Naive B cell (primary cell): ENCODE measurements at regions not wholly inside any gene's neighbourhood (a gene's known extent, or its start where the extent isn't known, plus 50 kb on each side); places are given as distances from the start of the nearest gene placed in this dataset.
A peak's percentile ranks its signal among the peaks of the same experiment; 100 is the strongest.

Source experiments
- ATAC-seq, 2 donors: fragments of 150-1000 bp; cut with Tn5 transposase; 2 replicates each; pipeline ENCODE4 v1.10.0; 2021; ENCODE audit warnings: low read depth in 2 of 2, mild to moderate bottlenecking in 2 of 2, moderate library complexity in 2 of 2
- DNase-seq: peaks from one replicate; pipeline ENCODE4 v3.0.0; 2022
- H3K27ac Mint-ChIP-seq, 6 donors: one replicate each; pipeline ENCODE4 v1.8.0; 2020 to 2022; ENCODE audit warnings: mild to moderate bottlenecking in 6 of 6, mixed read lengths in 6 of 6, moderate library complexity in 5 of 6, inconsistent platforms in 2 of 6
- H3K27me3 Mint-ChIP-seq, 3 donors: one replicate each; pipeline ENCODE4 v1.8.0; 2021 to 2022; ENCODE audit warnings: mixed read lengths in 3 of 3, mild to moderate bottlenecking in 1 of 3
- H3K36me3 Mint-ChIP-seq, 2 donors: one replicate each; pipeline ENCODE4 v1.8.0; 2020 to 2022; ENCODE audit warnings: mixed read lengths in 2 of 2, inconsistent platforms in 1 of 2, mild to moderate bottlenecking in 1 of 2
- H3K4me1 Mint-ChIP-seq, 3 donors: one replicate each; pipeline ENCODE4 v1.8.0; 2020 to 2022; ENCODE audit warnings: mixed read lengths in 3 of 3, inconsistent platforms in 1 of 3, mild to moderate bottlenecking in 1 of 3, moderate library complexity in 1 of 3
- H3K4me3 Mint-ChIP-seq, 8 donors: one replicate each; pipeline ENCODE4 v1.8.0; 2020 to 2022; ENCODE audit warnings: mild to moderate bottlenecking in 8 of 8, mixed read lengths in 8 of 8, moderate library complexity in 8 of 8, inconsistent platforms in 2 of 8
- H3K9me3 Mint-ChIP-seq, 7 donors: one replicate each; pipeline ENCODE4 v1.8.0; 2020 to 2022; ENCODE audit warnings: mixed read lengths in 7 of 7, mild to moderate bottlenecking in 5 of 7, inconsistent platforms in 2 of 7, moderate library complexity in 1 of 7

GRCh38 chr11:80636999-80637398 is 1196.2 kb upstream of the TENM4 start:
- no peaks in the 10 kb centered on the region for H3K27me3 Mint-ChIP-seq
- no peak overlapping the region for H3K4me3 Mint-ChIP-seq
- H3K36me3 Mint-ChIP-seq: no peaks in the 10 kb centered on the region
- no peak for DNase-seq
- no peaks in the 10 kb centered on the region for H3K4me1 Mint-ChIP-seq
- no peak for ATAC-seq
- no peak overlapping the region for H3K27ac Mint-ChIP-seq
- H3K9me3 Mint-ChIP-seq: peaks cover 0 to 11% (median 5%) of the 10 kb centered on the region in 7 donors

DNA sequence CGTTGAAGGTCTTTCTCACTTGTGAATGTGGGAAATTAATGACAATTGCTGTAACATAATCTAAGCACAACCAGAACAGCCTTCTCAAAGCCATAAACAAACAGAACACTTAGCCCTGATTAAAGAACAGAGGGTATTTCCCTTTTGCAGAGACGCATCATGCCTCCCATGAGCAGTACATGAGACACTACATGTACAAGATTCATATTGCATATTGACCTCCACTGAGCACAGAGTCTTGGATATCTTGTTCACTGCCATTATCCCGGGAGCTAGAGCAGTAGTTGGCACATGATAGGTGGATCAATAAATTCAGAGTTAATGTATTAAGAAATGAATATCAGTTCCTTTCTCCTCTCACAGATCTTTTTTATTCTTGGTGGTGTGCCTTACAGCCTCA is 1194.3 kb upstream of the TENM4 start:
- no peak overlapping the region for H3K27ac Mint-ChIP-seq
- H3K4me3 Mint-ChIP-seq: no peak overlapping the region
- ATAC-seq: no peak
- no peaks in the 10 kb centered on the region for H3K36me3 Mint-ChIP-seq
- H3K4me1 Mint-ChIP-seq: no peaks in the 10 kb centered on the region
- no peaks in the 10 kb centered on the region for H3K27me3 Mint-ChIP-seq
- H3K9me3 Mint-ChIP-seq: peaks cover 0 to 11% (median 1%) of the 10 kb centered on the region in 7 donors
- DNase-seq: no peak

DNA sequence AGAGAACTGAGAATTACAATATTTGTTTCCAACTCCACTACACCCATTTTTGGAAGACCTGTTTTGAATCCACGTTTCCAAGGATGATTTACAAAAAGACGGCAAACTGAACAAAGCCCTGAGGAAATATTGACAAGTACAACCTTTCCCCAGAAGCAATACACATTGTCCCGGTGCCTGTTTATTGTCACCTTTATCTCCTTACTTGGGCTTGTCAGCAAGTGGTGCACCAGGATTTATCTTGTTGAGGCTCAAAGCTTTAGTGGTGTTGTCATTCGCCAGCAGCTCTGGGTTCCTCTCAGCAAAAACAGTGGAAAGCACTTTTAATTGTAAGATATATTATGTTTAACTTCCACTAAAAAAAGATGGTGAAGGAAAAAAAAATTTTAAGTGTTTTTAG is 1191.9 kb upstream of the TENM4 start:
- Mint-ChIP-seq H3K9me3 (peaks cover 0 to 1% (median 0%) of the 10 kb centered on the region in 7 donors), H3K36me3 (no peaks in the 10 kb centered on the region), H3K27ac (no peak overlapping the region), H3K4me3 (no peak overlapping the region), H3K27me3 (no peaks in the 10 kb centered on the region), H3K4me1 (no peaks in the 10 kb centered on the region)
- DNase-seq: no peak
- ATAC-seq: no peak

- Mint-ChIP-seq H3K36me3 (no peaks in the 10 kb centered on the region), H3K4me3 (no peak overlapping the region)
- ATAC-seq: no peak
Measured at GRCh38 chr11:80632156-80632555, 1191.3 kb upstream of the TENM4 start.

DNA sequence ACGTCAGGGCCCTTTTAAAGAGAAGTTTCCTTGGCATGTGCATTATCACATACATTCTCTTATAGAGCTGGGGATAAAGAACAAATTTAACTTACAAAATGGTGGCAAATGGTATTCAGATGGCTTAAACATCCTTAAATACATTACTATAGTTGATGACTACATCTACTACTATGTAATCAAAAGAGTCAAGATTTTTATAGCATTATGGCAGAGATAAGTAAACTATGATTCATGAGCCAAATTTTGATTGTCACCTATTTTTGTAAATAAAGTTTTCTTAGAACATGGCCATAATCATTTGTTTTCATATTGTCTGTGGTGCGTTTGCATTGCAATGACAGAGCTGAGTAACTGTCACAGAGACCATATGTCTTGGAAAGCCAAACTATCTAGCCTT is 1188.6 kb upstream of the TENM4 start:
- peaks cover 0 to 5% (median 0%) of the 10 kb centered on the region in 7 donors for H3K9me3 Mint-ChIP-seq
- H3K27ac Mint-ChIP-seq: no peak overlapping the region
- H3K36me3 Mint-ChIP-seq: no peaks in the 10 kb centered on the region
- no peak overlapping the region for H3K4me3 Mint-ChIP-seq
- H3K27me3 Mint-ChIP-seq: no peaks in the 10 kb centered on the region
- DNase-seq (no peak), ATAC-seq (no peak)
- no peaks in the 10 kb centered on the region for H3K4me1 Mint-ChIP-seq

More at GRCh38 chr11:80632156-80632555, 1191.3 kb upstream of the TENM4 start:
- H3K4me1 Mint-ChIP-seq: no peaks in the 10 kb centered on the region
- H3K9me3 Mint-ChIP-seq: peaks cover 0 to 1% (median 0%) of the 10 kb centered on the region in 7 donors
- DNase-seq: no peak
- no peaks in the 10 kb centered on the region for H3K27me3 Mint-ChIP-seq
- H3K27ac Mint-ChIP-seq: no peak overlapping the region

GRCh38 chr11:80627364-80627763 is 1186.5 kb upstream of the TENM4 start:
- no peaks in the 10 kb centered on the region for H3K27me3 Mint-ChIP-seq
- no peaks in the 10 kb centered on the region for H3K4me1 Mint-ChIP-seq
- DNase-seq: no peak
- ATAC-seq: no peak
- H3K36me3 Mint-ChIP-seq: no peaks in the 10 kb centered on the region
- H3K4me3 Mint-ChIP-seq: no peak overlapping the region
- H3K9me3 Mint-ChIP-seq: peaks cover 0 to 5% (median 1%) of the 10 kb centered on the region in 7 donors
- no peak overlapping the region for H3K27ac Mint-ChIP-seq

DNA sequence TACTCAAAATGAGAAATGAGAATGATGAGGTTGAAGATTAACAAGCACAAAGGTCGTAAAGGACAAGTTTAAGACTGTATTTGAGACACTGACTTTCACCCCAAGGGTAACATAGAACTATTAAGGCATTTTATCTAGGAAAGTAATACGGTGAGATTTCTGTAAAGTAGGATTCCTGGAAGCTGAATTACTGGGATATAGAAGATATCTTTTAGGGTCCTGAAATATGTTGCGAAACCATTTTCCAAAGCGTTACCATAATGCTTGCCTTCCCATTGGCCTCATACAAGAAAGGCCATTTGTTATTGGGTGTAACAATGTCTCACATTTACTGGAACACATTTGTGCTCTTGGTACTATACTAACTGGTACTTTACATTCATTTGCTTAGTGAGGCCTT is 1185.9 kb upstream of the TENM4 start:
- no peak for ATAC-seq
- Mint-ChIP-seq H3K9me3 (peaks cover 0 to 5% (median 1%) of the 10 kb centered on the region in 7 donors), H3K4me1 (no peaks in the 10 kb centered on the region), H3K36me3 (no peaks in the 10 kb centered on the region), H3K27ac (no peak overlapping the region), H3K27me3 (no peaks in the 10 kb centered on the region), H3K4me3 (no peak overlapping the region)
- DNase-seq: no peak

GRCh38 chr11:80625563-80625962 is 1184.7 kb upstream of the TENM4 start:
- Mint-ChIP-seq H3K36me3 (no peaks in the 10 kb centered on the region), H3K27me3 (no peaks in the 10 kb centered on the region), H3K27ac (no peak overlapping the region), H3K4me1 (no peaks in the 10 kb centered on the region), H3K4me3 (no peak overlapping the region), H3K9me3 (peaks cover 0 to 5% (median 1%) of the 10 kb centered on the region in 7 donors)
- no peak for DNase-seq
- ATAC-seq: no peak

- DNase-seq (no peak), ATAC-seq (no peak)
- H3K27ac Mint-ChIP-seq: no peak overlapping the region
- no peak overlapping the region for H3K4me3 Mint-ChIP-seq
- H3K4me1 Mint-ChIP-seq: no peaks in the 10 kb centered on the region
- H3K36me3 Mint-ChIP-seq: no peaks in the 10 kb centered on the region
- peaks cover 0 to 7% (median 1%) of the 10 kb centered on the region in 7 donors for H3K9me3 Mint-ChIP-seq
- no peaks in the 10 kb centered on the region for H3K27me3 Mint-ChIP-seq
Measured at GRCh38 chr11:80621871-80622270, 1181.0 kb upstream of the TENM4 start.

- Mint-ChIP-seq H3K4me3 (no peak overlapping the region), H3K27me3 (no peaks in the 10 kb centered on the region), H3K9me3 (peaks cover 0 to 8% (median 0%) of the 10 kb centered on the region in 7 donors)
Measured at GRCh38 chr11:80620867-80621266, 1180.0 kb upstream of the TENM4 start.

DNA sequence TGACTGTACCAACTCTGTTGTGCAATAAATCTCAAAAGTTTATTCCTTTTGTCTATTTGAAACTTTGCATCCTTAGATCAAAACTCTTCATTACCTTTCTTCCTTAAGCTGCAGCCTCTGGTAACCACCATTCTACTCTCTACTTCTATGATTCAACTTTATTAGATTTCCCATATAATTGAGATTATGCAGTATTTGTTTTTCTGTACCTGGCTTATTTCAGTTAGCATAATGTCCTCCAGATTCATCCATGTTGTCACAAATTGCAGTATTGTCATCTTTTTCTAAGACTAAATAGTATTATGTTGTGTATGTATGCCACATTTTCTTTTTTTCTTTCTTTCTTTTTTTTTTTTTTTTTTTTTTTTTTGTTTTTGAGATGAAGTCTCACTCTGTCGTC is 1176.3 kb upstream of the TENM4 start:
- ATAC-seq (no peak), DNase-seq (no peak)
- H3K9me3 Mint-ChIP-seq: peaks cover 0 to 11% (median 2%) of the 10 kb centered on the region in 7 donors
- H3K27ac Mint-ChIP-seq: no peak overlapping the region
- H3K27me3 Mint-ChIP-seq: no peaks in the 10 kb centered on the region
- no peak overlapping the region for H3K4me3 Mint-ChIP-seq
- H3K36me3 Mint-ChIP-seq: no peaks in the 10 kb centered on the region
- no peaks in the 10 kb centered on the region for H3K4me1 Mint-ChIP-seq

More at GRCh38 chr11:80620867-80621266, 1180.0 kb upstream of the TENM4 start:
- DNase-seq (no peak), ATAC-seq (no peak)
- Mint-ChIP-seq H3K4me1 (no peaks in the 10 kb centered on the region), H3K27ac (no peak overlapping the region), H3K36me3 (no peaks in the 10 kb centered on the region)

DNA sequence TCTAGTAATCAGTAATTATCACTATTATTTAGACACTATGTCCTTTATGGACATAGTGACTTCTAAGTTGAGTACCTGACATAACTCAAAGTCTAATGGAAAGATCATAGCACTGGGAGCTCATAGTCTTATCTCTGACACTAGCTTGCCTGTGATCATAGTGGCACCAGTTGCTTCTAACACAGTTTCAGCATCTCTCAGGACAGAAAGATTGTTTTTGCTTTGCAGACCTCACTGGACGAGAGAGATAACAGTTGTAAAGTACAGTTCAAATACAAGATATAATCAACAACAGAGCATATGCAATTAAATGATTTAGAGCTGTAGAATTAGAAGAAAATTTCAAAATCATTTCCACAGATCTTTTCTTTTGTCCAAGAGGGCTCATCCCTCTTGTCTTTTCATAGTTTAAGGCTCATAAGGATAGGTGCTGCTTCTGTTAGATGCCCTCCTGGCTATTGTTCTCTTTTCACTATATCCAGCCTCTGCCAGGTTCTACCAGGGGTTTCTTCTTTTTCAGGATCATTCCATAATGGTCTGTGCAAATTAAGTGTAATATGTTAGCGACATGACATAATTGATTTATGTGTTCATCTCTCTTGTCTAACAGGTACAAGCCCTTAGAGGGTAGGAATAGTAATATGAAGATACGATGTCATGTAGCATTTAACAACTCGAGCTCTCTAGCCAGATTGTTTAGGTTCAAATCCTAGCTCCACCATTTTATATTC is 1175.4 kb upstream of the TENM4 start:
- ATAC-seq (no peak), DNase-seq (no peak)
- no peak overlapping the region for H3K4me3 Mint-ChIP-seq
- H3K36me3 Mint-ChIP-seq: no peaks in the 10 kb centered on the region
- peaks cover 0 to 11% (median 2%) of the 10 kb centered on the region in 7 donors for H3K9me3 Mint-ChIP-seq
- H3K4me1 Mint-ChIP-seq: no peaks in the 10 kb centered on the region
- H3K27ac Mint-ChIP-seq: peak overlapping the region in 1 of 6 donors; percentile 61
- no peaks in the 10 kb centered on the region for H3K27me3 Mint-ChIP-seq

- peaks cover 0 to 12% (median 4%) of the 10 kb centered on the region in 7 donors for H3K9me3 Mint-ChIP-seq
Measured at GRCh38 chr11:80613655-80614054, 1172.8 kb upstream of the TENM4 start.

DNA sequence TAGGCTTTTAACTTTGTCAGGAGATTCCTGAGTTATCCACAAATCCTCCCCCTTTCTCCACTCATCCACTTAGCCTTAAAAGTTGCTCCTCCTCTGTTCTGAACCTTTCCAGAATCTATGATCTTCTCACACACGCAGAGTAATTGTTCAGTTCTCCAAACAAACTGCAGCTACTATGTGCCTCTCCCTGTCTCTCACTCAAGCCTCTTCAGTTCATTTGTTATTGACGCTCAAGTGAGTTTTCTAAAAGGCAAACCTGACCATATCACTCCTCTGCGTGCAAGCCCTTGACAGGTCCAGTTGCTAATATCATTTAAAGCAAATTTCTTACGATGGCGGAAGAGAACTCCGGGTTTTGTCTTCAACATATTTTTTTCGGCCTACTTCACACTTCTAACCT is 1169.7 kb upstream of the TENM4 start:
- ATAC-seq (no peak), DNase-seq (no peak)
- Mint-ChIP-seq H3K9me3 (peaks cover 0 to 16% (median 4%) of the 10 kb centered on the region in 7 donors), H3K27ac (no peak overlapping the region), H3K4me3 (no peak overlapping the region), H3K27me3 (no peaks in the 10 kb centered on the region), H3K4me1 (no peaks in the 10 kb centered on the region), H3K36me3 (no peaks in the 10 kb centered on the region)

More at GRCh38 chr11:80613655-80614054, 1172.8 kb upstream of the TENM4 start:
- ATAC-seq (no peak), DNase-seq (no peak)
- Mint-ChIP-seq H3K4me3 (no peak overlapping the region), H3K27ac (no peak overlapping the region), H3K27me3 (no peaks in the 10 kb centered on the region), H3K36me3 (no peaks in the 10 kb centered on the region), H3K4me1 (no peaks in the 10 kb centered on the region)
